GM06990 (cell line): ENCODE measurements at regions not wholly inside any gene's neighbourhood (a gene's known extent, or its start where the extent isn't known, plus 50 kb on each side); places are given as distances from the start of the nearest gene placed in this dataset.

Experiments used
- DNase-seq: peaks from one replicate; pipeline ENCODE4 v3.0.0-alpha.2; 2011; ENCODE audit not compliant: insufficient read length; ENCODE audit errors: extremely low read depth
- H3K27me3 ChIP-seq: replicated peaks from 2 replicates; pipeline ENCODE4 v1.6.0; 2011; ENCODE audit warnings: low read length; ENCODE audit not compliant: control insufficient read depth, insufficient read depth
- H3K36me3 ChIP-seq: 2 replicates; pipeline ENCODE4 v1.5.1; 2011; ENCODE audit warnings: low read length; ENCODE audit not compliant: control insufficient read depth, insufficient read depth
- H3K4me3 ChIP-seq: replicated peaks from 2 replicates; pipeline ENCODE4 v1.5.1; 2011; ENCODE audit warnings: low read depth, mild to moderate bottlenecking, control low read depth, low read length
- TF ChIP-seq, protein P1 (sequence below): IDR thresholded peaks from 2 replicates; pipeline ENCODE4 v1.5.1; 2011; ENCODE audit warnings: low read length, control low read depth, mild to moderate bottlenecking, inconsistent platforms; ENCODE audit not compliant: insufficient read depth, poor library complexity, severe bottlenecking

DNA sequence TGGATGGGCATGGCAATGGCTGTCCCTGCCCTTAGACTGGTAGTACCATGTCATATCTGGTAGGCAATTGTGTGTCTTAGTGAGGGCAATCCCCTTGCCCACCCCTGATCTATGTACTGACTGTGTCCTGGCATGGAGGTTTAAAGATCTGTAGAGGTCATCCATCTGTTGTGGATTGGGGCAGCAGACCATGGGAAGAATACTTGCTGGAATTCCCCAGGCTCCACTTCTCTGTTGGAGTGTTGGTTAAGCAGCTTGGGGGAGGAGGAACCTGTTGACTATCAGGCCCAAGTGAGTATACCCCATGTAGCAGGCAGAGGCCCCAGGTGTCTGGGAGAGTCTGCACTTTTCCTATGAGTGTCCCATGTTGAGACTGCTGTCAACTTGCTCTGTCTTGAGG is 246.7 kb upstream of the DIPK2B start:
- H3K4me3 ChIP-seq = no peak overlapping the region
- no peaks in the 10 kb centered on the region for H3K36me3 ChIP-seq
- TF ChIP-seq, protein P1, sequence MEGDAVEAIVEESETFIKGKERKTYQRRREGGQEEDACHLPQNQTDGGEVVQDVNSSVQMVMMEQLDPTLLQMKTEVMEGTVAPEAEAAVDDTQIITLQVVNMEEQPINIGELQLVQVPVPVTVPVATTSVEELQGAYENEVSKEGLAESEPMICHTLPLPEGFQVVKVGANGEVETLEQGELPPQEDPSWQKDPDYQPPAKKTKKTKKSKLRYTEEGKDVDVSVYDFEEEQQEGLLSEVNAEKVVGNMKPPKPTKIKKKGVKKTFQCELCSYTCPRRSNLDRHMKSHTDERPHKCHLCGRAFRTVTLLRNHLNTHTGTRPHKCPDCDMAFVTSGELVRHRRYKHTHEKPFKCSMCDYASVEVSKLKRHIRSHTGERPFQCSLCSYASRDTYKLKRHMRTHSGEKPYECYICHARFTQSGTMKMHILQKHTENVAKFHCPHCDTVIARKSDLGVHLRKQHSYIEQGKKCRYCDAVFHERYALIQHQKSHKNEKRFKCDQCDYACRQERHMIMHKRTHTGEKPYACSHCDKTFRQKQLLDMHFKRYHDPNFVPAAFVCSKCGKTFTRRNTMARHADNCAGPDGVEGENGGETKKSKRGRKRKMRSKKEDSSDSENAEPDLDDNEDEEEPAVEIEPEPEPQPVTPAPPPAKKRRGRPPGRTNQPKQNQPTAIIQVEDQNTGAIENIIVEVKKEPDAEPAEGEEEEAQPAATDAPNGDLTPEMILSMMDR = no peak
- no peak for DNase-seq
- no peaks in the 10 kb centered on the region for H3K27me3 ChIP-seq

DNA sequence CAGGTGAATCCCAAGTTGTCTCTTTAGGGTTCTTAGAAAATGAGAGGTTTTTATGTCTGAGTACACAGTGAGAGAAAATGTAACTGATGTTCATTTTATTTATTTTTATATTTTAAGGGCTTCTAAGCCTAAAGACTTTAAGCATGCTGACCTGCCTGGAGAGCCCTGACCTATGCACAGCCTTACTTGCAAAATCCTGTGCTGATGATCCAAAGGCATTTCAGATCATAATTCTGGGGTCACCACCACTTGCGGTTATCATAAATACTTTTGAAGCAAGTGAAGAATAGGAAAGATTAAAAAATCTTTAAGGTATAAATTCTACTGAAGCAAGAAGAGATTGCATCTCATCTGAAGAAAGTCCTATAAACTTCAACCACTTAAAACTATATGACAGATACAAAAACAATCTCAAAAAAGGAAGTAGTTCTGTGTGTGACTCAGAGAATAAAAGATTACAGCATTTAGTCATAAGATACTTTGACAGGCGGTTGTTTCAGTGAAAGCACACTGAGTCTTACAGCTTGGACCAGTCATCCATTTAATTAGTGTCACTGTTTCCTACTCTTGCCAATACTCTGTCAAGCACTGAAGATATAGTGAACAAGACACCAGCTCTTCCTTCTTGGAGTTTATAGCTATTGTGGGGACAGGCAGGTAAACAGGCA is 245.2 kb upstream of the DIPK2B start:
- no peaks in the 10 kb centered on the region for H3K36me3 ChIP-seq
- TF ChIP-seq, protein P1 = no peak
- no peak for DNase-seq
- H3K4me3 ChIP-seq = no peak overlapping the region
- H3K27me3 ChIP-seq = no peaks in the 10 kb centered on the region

DNA sequence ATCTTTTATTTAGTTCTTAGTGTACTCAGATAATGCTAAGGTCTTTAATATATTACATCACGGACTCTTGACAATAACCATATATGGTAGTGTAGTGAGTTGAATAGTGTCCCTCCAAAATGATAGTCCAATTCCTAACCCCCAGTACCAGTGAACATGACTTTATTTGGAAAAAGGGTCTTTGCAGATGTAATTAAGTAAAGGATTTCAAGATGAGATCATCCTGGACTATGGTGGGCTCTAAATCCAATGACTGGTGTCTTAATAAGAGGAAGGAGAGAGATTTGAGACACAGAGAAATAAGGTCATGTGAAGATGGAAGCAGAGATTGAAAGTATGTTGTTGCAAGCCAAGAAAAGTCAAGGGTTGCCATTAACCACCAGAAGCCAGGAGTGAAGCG is 236.5 kb upstream of the DIPK2B start:
- no peaks in the 10 kb centered on the region for H3K27me3 ChIP-seq
- DNase-seq = no peak
- H3K36me3 ChIP-seq = no peaks in the 10 kb centered on the region
- TF ChIP-seq, protein P1 = no peak
- H3K4me3 ChIP-seq = no peak overlapping the region

DNA sequence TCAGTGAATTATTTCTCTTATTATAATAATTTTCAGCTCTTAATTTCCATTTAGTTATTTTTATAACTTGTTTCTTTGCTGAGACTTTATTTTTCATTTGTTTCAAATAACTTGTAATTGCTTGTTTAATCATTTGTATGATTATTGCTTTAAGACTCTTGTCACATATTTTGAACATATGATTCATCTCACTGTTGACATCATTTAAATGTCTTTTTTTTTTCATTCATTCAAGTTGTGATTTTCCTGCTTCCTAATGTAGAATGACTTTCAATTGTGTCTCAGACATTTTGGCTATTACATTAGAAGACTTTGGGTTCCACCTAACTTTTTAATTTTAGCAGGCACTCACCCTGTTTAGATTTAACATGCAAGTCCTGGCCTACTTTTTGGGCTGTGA is 234.8 kb upstream of the DIPK2B start:
- TF ChIP-seq, protein P1 = no peak
- no peaks in the 10 kb centered on the region for H3K27me3 ChIP-seq
- no peak for DNase-seq
- no peak overlapping the region for H3K4me3 ChIP-seq
- no peaks in the 10 kb centered on the region for H3K36me3 ChIP-seq

DNA sequence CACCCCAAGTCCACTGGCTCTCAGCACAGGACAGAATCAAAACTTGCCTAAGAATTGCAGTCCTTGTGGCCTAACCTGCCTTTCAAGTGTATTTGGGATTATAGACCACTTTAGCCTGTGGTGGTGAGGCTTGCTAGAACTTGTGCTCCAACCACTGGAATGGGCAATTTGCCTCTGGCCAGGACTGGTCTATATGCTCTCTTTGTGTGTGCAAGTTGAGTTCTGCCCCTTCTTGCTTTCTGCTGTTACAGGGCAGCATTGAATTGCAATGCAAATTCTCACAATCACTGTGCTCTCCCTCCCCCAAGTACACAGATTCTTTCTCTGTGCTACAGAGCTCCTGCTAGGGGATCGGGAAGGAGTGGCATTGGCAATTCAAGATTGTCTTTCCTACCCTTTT is 233.6 kb upstream of the DIPK2B start:
- H3K36me3 ChIP-seq = no peaks in the 10 kb centered on the region
- no peaks in the 10 kb centered on the region for H3K27me3 ChIP-seq
- no peak for DNase-seq
- TF ChIP-seq, protein P1 = no peak
- H3K4me3 ChIP-seq = no peak overlapping the region

DNA sequence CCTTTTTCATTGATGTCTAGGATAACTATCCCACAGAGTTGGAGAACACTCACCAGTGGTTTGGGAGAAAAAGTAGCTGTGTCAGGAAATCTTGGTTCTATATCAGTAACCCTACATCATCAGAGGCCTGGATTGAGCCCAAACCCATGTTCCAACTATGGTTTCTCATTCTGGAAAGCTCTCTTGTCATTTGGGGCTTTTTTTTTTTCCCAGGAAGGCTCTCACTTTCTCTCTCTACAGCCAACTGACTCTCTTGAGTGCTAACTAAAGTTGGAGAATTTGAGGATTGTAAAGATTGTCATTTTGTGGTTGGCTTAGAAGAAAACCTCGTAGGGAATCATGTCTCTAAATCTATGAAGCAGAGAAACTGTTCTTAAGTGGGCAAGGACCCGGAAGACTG is 228.2 kb upstream of the DIPK2B start:
- TF ChIP-seq, protein P1 = no peak
- H3K36me3 ChIP-seq = no peaks in the 10 kb centered on the region
- DNase-seq = no peak

More for the DNA sequence above, 228.2 kb upstream of the DIPK2B start:
- Histone ChIP-seq H3K4me3 (no peak overlapping the region), H3K27me3 (no peaks in the 10 kb centered on the region)
